ENCODE measurements at regions not wholly inside any gene's neighbourhood (a gene's known extent, or its start where the extent isn't known, plus 50 kb on each side); places are given as distances from the start of the nearest gene placed in this dataset.
"Not testable (repeated sequence)": the region's sequence is repeated elsewhere in the genome, so short reads cannot be mapped to it uniquely, and the experiment has no call there.

GRCh38 chr15:69554279-69554961 lies 101.8 kb downstream of the RPLP1 start:
- DNase-seq = peak; percentile 74 to 77

DNA sequence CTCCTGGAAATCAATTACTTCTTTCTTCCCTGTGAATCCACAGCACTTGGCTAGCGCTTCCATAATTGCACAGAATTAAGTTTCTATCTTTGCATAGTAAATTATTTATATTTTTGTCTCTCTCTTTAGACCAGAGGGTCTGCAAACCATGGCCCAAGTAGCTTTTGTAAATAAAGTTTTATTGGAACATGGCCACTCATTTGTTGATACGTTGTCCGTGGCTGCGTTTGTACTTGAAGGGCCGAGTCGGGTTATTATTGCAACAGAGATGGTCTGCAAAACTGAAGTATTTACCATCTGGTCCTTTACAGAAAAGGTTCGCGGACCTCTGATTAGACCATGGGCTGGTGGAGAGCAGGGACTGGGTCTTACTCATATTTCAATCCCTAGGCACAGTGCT lies 102.5 kb downstream of the RPLP1 start:
- peak in 1 of 2 experiments; percentile 45 for DNase-seq

DNA sequence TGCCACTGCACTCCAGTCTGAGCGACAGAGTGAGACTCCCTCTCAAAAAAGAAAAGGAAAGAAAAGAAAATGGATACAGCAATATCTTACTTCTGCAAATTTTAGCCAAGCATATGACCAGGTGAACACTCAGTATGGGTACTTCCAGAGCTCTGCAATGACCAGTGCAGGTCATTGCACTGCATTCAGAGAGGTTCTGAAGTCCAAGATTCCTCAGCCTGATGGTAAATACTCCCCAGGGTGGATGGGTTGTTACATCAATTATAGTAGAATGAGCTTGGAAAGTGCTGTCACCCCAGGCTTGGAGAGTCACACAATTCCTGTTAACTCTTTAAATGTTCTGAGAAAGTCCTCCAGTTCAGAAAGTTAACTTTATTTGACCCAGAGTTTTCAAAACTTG lies 103.7 kb downstream of the RPLP1 start:
- no peak for DNase-seq

DNA sequence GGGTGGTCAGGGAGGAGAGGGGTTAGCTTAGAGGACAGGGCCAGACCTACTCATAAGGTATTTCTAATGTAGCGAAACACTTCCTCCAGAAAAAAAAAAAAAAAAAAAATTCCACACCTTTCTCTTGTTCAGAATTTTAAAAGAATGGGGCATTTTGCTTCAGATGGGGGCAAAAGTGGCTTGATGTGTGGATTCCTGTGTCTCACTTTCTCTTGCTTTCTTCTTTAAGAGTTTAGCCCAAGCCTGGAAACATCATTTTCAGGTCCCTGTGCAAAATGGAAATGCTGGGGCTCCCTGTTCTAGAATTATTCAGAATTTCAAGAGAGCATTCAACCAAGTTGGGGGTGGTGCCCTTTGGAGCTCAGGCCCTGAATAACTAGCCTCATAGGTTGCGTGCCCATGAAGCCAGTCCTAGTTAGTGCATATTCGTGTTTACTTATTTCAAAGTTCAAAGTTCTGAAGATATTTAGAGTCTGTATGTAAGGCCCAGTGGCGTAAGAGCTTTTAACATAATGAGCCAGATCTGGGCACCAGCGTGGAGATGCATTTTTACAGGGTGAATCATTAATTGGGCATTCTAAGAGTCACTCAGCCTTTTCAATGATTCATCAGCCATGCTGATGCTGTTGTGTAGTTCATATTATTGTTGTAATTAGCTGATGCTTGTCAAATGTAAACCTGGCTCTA lies 104.5 kb downstream of the RPLP1 start:
- DNase-seq = no peak

DNA sequence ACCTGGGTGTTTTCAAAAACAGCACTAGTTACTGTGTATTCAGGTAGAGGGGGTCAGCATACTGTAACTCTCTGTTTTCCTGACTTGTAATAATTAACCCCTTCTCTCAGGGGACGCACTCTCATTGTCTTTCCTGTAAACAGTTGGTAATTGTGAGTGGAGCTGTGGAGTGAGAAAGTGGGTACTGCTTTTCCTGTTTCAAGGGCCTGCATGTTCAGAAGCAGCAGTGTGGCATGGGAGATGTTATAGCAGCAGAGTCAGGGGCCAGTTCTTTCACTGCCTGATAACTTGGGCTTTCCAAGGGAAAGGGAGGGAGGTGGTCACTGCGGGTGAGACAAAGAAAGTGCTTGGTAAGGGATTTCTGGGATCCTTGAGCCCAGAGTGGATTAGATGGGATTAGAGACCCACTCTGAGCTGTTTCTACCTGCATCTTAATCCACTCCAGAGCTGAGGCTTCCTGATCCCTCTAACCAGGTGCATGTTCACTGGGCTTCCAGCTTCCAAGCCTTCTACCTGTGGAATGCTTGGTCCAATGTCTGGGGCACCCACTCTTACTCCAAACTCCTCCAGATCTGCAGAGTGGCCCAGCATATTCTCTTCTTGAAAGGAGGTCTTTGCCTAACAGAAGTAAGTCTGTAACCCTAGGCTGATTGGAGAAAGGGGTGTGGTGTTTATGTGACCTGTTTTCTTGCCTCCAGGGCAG lies 105.2 kb downstream of the RPLP1 start:
- DNase-seq = no peak

- no peak for DNase-seq
Measured at GRCh38 chr15:69559440-69560190, 107.0 kb downstream of the RPLP1 start.

DNA sequence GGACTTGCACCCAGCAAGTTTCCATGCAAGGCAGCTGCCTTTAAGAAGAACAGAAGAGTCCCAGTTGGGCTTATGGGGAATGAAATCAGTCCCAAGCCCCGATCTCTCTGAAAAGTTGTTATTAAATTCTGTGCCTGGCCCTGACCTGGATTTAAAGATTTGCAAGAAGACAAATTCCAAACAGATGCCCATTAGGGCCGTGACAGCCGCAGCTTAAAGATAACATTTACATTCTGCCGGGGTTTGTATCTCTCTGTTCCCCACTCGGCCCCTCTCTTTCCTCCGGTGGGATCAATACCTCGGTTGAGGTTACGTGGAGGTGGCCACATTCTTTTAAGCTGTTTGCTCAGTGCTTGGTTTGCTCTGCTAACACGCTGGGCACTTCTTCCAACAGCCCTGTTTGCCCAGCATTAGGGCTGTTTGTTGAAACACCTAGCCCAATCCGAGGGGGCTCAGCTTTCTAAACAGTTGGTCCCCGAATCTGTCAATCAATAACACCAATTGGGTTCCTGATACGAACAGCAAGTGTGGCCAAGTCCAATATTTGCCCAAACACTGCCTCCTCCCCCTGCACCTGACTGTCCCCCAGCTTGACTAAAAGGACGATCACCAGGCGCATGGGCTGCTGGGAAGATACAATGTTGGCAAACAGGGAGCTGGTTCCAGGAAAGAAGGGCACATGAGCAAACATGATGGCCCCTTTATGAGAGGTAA lies 108.6 kb downstream of the RPLP1 start:
- peak; percentile 91 to 92 for DNase-seq

GRCh38 chr15:69562116-69562515 lies 109.5 kb downstream of the RPLP1 start:
- DNase-seq = no peak

- DNase-seq = peak; percentile 77 to 81
Measured at GRCh38 chr15:69562564-69562963, 109.9 kb downstream of the RPLP1 start.

DNA sequence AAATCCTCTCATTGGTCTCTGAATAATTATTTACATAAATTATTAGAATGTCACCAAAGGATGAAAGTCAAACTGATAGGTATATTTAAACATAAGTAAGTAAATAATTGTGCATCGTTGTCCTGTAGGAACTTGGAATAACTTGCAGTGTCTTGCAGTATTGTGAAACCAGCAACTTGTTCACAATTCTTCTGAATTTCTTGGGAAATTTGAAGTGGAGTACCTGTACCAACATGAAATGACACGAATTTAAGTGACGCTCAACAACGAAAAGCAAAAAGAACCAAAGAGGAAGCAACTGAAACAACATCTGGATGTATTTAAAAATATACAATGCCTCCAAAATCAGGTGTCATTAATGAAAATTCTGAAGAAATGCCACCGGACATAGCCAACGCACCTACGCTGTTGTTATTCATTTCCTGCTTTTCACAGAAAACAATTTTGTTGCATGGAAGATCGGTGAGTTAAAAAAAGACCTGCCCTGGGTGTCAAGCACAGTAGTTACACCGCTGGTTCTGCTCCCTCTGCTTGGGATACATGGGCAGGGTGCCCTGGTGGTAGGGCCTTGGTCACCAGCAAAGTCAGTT lies 112.5 kb downstream of the RPLP1 start:
- DNase-seq = no peak

GRCh38 chr15:69567238-69567760 lies 114.7 kb downstream of the RPLP1 start:
- not testable (repeated sequence) for DNase-seq

GRCh38 chr15:69568173-69569009 lies 115.8 kb downstream of the RPLP1 start:
- no peak for DNase-seq

- DNase-seq = no peak
Measured at GRCh38 chr15:69570454-69570853, 117.8 kb downstream of the RPLP1 start.

- no peak for DNase-seq
Measured at GRCh38 chr15:69570997-69571396, 118.4 kb downstream of the RPLP1 start.

GRCh38 chr15:69573278-69573677 lies 120.7 kb downstream of the RPLP1 start:
- DNase-seq = not testable (repeated sequence)

DNA sequence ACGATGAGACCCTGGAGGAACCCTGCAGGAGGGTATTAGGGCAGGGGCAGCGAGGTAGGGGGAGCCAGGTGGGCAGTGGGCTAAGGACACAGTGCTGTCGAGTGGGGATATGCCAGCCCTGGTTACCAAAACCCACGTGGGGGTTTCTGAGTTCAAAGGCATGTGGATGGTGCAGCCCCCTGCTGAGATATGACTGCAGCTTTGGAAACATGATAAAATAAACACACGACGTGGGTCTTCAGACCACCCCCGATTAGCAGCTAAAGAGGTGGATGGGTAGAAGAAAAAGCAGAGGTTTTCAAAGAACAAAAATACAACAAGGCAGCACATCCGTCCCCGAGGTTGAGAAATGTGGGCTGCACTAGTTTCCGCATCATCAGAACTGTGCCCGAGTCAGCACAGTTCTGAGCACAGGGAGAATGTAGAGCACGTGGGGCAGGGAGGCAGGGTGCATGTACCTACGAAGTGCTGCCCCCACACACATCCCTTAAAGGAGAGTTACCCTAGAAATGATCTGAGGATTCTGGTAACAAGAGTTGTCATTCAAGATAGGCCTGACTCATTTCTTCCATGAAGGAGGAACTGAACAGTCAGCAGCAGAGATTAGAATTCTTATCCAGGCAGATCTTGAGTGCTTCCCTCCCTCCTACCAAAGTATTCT lies 121.3 kb downstream of the RPLP1 start:
- no peak for DNase-seq

DNA sequence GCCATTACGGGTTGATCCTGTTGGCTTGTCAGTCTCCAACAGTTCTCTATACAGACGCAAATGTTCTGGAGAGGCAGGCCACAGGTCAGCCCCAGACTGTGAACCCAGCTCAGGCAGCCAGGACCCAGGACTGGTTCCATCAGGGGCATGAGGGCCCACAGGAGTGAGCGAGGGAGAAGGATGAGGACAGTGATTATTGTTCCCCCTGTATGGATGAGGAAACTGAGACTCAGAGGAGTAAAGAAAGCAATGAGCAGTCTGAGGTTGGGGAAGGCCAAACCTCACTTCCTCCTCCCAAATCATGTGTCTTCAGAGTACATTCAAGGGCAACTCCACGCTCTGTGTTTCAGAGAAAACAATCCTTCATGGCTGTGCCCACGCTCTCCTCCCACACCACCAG lies 121.9 kb downstream of the RPLP1 start:
- DNase-seq = no peak

GRCh38 chr15:69575387-69575786 lies 122.8 kb downstream of the RPLP1 start:
- DNase-seq = no peak

GRCh38 chr15:69576035-69576526 lies 123.5 kb downstream of the RPLP1 start:
- DNase-seq = peak; percentile 25 to 65

DNA sequence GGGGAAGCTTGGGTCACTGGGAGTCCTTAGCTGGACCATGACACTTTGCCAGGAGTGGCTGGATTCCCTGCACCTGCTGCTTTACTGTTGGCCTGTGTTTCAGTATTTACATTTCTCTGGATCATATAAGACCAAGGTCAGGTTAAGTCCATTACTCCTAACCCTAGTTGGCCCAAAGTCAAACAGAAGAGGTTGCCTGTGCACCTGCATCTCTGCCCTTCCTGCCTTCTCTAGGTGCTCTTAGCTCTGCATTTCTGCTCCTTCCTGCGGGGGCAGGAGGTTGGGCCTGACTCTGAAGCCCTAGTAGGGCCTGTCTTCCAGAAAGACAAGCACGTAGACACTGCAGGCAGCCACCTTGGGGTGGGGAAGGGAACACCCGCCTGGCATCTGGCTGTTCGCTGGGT lies 124.3 kb downstream of the RPLP1 start:
- no peak for DNase-seq

Data from SHP77 (cell line).